CD4-positive, alpha-beta T cell (primary cell): ENCODE measurements at regions not wholly inside any gene's neighbourhood (a gene's known extent, or its start where the extent isn't known, plus 50 kb on each side); places are given as distances from the start of the nearest gene placed in this dataset.

ENCODE experiments used
- ATAC-seq: fragments of 200-7000 bp; cut with Tn5 transposase; one replicate; pipeline ENCODE4 v1.10.0; 2022; ENCODE audit warnings: mild to moderate bottlenecking; ENCODE audit not compliant: poor library complexity
- CTCF ChIA-PET: fragments of 350-600 bp; sonication (Branson Sonifier 250); formaldehyde crosslinking; loops from one replicate; lab custom pipeline; 2021; ENCODE audit warnings: antibody characterized with exemption, inconsistent platforms; lab: Charles Lee
- POLR2A ChIA-PET: fragments of 350-600 bp; sonication (Branson Sonifier 250); formaldehyde crosslinking; loops from one replicate; lab custom pipeline; 2021; ENCODE audit warnings: antibody characterized with exemption, inconsistent platforms; lab: Charles Lee
- DNase-seq, 14 experiments: peaks; one replicate each; pipeline ENCODE4 v3.0.0-alpha.2; 2013 to 2020; ENCODE audit warnings: mixed read lengths in 2 of 14
- H3K27ac ChIP-seq, 2 donors: one replicate each; pipeline versions ENCODE4 v1.5.1 to v1.7.0; 2013; ENCODE audit warnings: low read length in 2 of 2, low read depth in 1 of 2, mild to moderate bottlenecking in 1 of 2
- H3K27me3 ChIP-seq, 2 experiments: 1 replicate in 1 of 2; 2 replicates in 1 of 2; pipeline versions ENCODE4 v1.6.1 to v1.7.0; 2013; ENCODE audit warnings: low read length in 2 of 2, control low read depth in 1 of 2, mild to moderate bottlenecking in 1 of 2, moderate library complexity in 1 of 2; ENCODE audit not compliant: insufficient read depth in 2 of 2, control insufficient read depth in 1 of 2
- H3K36me3 ChIP-seq: one replicate; pipeline ENCODE4 v1.6.1; 2013; ENCODE audit warnings: low read length, control low read depth; ENCODE audit not compliant: insufficient read depth
- H3K4me1 ChIP-seq: one replicate; pipeline ENCODE4 v1.6.1; 2013; ENCODE audit warnings: low read length, control low read depth; ENCODE audit not compliant: insufficient read depth
- H3K4me3 ChIP-seq: one replicate; pipeline ENCODE4 v1.5.1; 2013; ENCODE audit warnings: mild to moderate bottlenecking, low read length, moderate library complexity
- H3K9me3 ChIP-seq, 2 experiments: 1 replicate in 1 of 2; 2 replicates in 1 of 2; pipeline versions ENCODE4 v1.6.1 to v1.7.0; 2013; ENCODE audit warnings: low read length in 2 of 2, mild to moderate bottlenecking in 2 of 2, control low read depth in 1 of 2, moderate library complexity in 1 of 2; ENCODE audit not compliant: control insufficient read depth in 1 of 2, insufficient read depth in 1 of 2
- H3K27ac Mint-ChIP-seq: one replicate; pipeline ENCODE4 v1.8.0; 2020; ENCODE audit warnings: mixed read lengths
- H3K27me3 Mint-ChIP-seq: one replicate; pipeline ENCODE4 v1.8.0; 2021; ENCODE audit warnings: mixed read lengths
- H3K36me3 Mint-ChIP-seq: one replicate; pipeline ENCODE4 v1.8.0; 2021; ENCODE audit warnings: low read depth, mixed read lengths
- H3K4me1 Mint-ChIP-seq: one replicate; pipeline ENCODE4 v1.8.0; 2021; ENCODE audit warnings: low read depth, mixed read lengths
- H3K4me3 Mint-ChIP-seq: one replicate; pipeline ENCODE4 v1.8.0; 2020; ENCODE audit warnings: mild to moderate bottlenecking, mixed read lengths
- H3K9me3 Mint-ChIP-seq: one replicate; pipeline ENCODE4 v1.8.0; 2020; ENCODE audit warnings: mixed read lengths
- intact Hi-C, 2 experiments: fragments of 100-400 bp; cut with DNase I in 1 of 2; cut with micrococcal nuclease in 1 of 2; formaldehyde crosslinking; loops; one replicate each; pipeline versions ENCODE4 v1.15.1 to v1.9.0; 2023 to 2025; cut with DNase I, micrococcal nuclease
- TF ChIP-seq, protein P1 (sequence below): fragments of 200-600 bp; IDR thresholded peaks from one replicate; pipeline ENCODE4 v1.8.0; 2022; ENCODE audit warnings: antibody characterized with exemption, mild to moderate bottlenecking

GRCh38 chr6:126437205-126437604 is 97.3 kb downstream of the CENPW start:
- no peak for ATAC-seq
- ChIA-PET POLR2A (no interaction called here), CTCF (no interaction called here)
- no peaks in the 10 kb centered on the region for H3K27me3 Mint-ChIP-seq
- H3K4me1 Mint-ChIP-seq = no peaks in the 10 kb centered on the region
- H3K27ac Mint-ChIP-seq = no peak overlapping the region
- intact Hi-C loops = no loop called here
- Histone ChIP-seq H3K4me1 (no peaks in the 10 kb centered on the region), H3K9me3 (no peaks in the 10 kb centered on the region), H3K27me3 (no peaks in the 10 kb centered on the region), H3K4me3 (no peak overlapping the region), H3K36me3 (no peaks in the 10 kb centered on the region), H3K27ac (no peak overlapping the region)
- H3K9me3 Mint-ChIP-seq = no peaks in the 10 kb centered on the region
- H3K36me3 Mint-ChIP-seq = no peaks in the 10 kb centered on the region
- no peak for DNase-seq
- TF ChIP-seq, protein P1, sequence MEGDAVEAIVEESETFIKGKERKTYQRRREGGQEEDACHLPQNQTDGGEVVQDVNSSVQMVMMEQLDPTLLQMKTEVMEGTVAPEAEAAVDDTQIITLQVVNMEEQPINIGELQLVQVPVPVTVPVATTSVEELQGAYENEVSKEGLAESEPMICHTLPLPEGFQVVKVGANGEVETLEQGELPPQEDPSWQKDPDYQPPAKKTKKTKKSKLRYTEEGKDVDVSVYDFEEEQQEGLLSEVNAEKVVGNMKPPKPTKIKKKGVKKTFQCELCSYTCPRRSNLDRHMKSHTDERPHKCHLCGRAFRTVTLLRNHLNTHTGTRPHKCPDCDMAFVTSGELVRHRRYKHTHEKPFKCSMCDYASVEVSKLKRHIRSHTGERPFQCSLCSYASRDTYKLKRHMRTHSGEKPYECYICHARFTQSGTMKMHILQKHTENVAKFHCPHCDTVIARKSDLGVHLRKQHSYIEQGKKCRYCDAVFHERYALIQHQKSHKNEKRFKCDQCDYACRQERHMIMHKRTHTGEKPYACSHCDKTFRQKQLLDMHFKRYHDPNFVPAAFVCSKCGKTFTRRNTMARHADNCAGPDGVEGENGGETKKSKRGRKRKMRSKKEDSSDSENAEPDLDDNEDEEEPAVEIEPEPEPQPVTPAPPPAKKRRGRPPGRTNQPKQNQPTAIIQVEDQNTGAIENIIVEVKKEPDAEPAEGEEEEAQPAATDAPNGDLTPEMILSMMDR = no peak
- H3K4me3 Mint-ChIP-seq = no peak overlapping the region

- DNase-seq (no peak), ATAC-seq (no peak)
- no peaks in the 10 kb centered on the region for H3K27me3 Mint-ChIP-seq
- TF ChIP-seq, protein P1 = no peak
- no peaks in the 10 kb centered on the region for H3K4me1 Mint-ChIP-seq
- Histone ChIP-seq H3K4me3 (no peak overlapping the region), H3K4me1 (no peaks in the 10 kb centered on the region), H3K27me3 (no peaks in the 10 kb centered on the region), H3K36me3 (no peaks in the 10 kb centered on the region), H3K9me3 (no peaks in the 10 kb centered on the region), H3K27ac (no peak overlapping the region)
- CTCF ChIA-PET = no interaction called here
- intact Hi-C loops = no loop called here
- no peak overlapping the region for H3K27ac Mint-ChIP-seq
- no peaks in the 10 kb centered on the region for H3K9me3 Mint-ChIP-seq
- no peak overlapping the region for H3K4me3 Mint-ChIP-seq
- POLR2A ChIA-PET = no interaction called here
- H3K36me3 Mint-ChIP-seq = no peaks in the 10 kb centered on the region
Measured at GRCh38 chr6:126439040-126439439, 99.1 kb downstream of the CENPW start.

GRCh38 chr6:126440923-126441322 is 101.0 kb downstream of the CENPW start:
- no peak overlapping the region for H3K27ac ChIP-seq
- H3K27ac Mint-ChIP-seq = no peak overlapping the region
- no peak overlapping the region for H3K4me3 Mint-ChIP-seq
- no peak for DNase-seq
- H3K36me3 Mint-ChIP-seq = no peaks in the 10 kb centered on the region
- no peaks in the 10 kb centered on the region for H3K27me3 ChIP-seq
- H3K4me1 Mint-ChIP-seq = no peaks in the 10 kb centered on the region
- no peaks in the 10 kb centered on the region for H3K9me3 ChIP-seq
- ATAC-seq = no peak
- H3K9me3 Mint-ChIP-seq = no peaks in the 10 kb centered on the region
- H3K4me1 ChIP-seq = no peaks in the 10 kb centered on the region
- H3K36me3 ChIP-seq = no peaks in the 10 kb centered on the region
- no peaks in the 10 kb centered on the region for H3K27me3 Mint-ChIP-seq
- H3K4me3 ChIP-seq = no peak overlapping the region
- POLR2A ChIA-PET = no interaction called here
- intact Hi-C loops = no loop called here
- TF ChIP-seq, protein P1 = no peak
- CTCF ChIA-PET = no interaction called here
